Activated CD4-positive, CD25-positive, alpha-beta regulatory T cell (primary cell): ENCODE measurements at regions not wholly inside any gene's neighbourhood (a gene's known extent, or its start where the extent isn't known, plus 50 kb on each side); places are given as distances from the start of the nearest gene placed in this dataset.
"Not testable (repeated sequence)": the region's sequence is repeated elsewhere in the genome, so short reads cannot be mapped to it uniquely, and the experiment has no call there.

Experiments used
- DNase-seq, 4 experiments: peaks; one replicate each; lab custom pipeline; 2025; lab: John Stamatoyannopoulos, UW

DNA sequence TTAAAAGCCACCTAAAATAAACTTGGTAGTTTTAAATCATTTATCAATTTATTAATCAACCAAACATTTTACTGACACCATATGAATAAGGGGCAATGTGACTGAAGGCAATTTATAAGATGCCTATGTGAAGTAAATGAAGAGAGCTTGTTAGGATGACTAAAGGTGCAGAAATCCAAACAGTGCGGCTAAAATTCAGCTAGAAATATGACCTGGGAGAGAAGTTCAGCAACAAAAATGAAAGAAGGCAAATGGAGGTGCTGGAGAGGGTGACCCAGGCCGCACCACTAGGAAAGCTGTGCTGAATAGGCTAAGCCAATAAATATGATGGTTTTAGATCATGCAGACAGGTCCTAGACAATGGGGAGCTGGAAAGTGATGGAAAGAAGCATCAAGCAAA lies 403.7 kb downstream of the BTG1 start:
- no peak for DNase-seq

- not testable (repeated sequence) for DNase-seq
Measured at GRCh38 chr12:91733846-91734245, 411.8 kb downstream of the BTG1 start.

GRCh38 chr12:91732086-91732485 lies 413.6 kb downstream of the BTG1 start:
- no peak for DNase-seq

- no peak for DNase-seq
Measured at GRCh38 chr12:91729543-91729942, 416.1 kb downstream of the BTG1 start.

GRCh38 chr12:91723191-91723590 lies 422.5 kb downstream of the BTG1 start:
- DNase-seq = no peak

DNA sequence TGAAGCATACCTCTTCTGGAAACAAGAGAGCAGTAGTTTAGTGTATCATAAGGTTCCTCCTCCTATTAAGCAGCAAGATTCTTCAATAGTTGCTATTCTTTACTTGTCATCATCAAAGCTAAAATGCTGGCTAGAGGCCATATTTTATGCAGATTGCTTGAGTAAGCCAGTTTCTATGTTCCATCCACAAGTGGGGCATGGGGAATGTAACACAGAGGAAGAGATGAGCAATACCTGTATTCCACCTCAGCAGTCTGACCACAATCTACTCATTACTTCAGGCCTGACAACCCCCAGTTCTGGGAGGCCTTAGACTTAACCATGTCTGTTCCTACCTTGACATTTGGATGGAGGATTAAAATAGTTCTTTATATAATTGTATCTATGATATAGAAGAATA lies 423.6 kb downstream of the BTG1 start:
- no peak for DNase-seq

- DNase-seq = no peak
Measured at GRCh38 chr12:91721023-91721422, 424.6 kb downstream of the BTG1 start.

GRCh38 chr12:91718326-91718725 lies 427.3 kb downstream of the BTG1 start:
- DNase-seq = no peak

- no peak for DNase-seq
Measured at GRCh38 chr12:91717804-91718203, 427.8 kb downstream of the BTG1 start.

DNA sequence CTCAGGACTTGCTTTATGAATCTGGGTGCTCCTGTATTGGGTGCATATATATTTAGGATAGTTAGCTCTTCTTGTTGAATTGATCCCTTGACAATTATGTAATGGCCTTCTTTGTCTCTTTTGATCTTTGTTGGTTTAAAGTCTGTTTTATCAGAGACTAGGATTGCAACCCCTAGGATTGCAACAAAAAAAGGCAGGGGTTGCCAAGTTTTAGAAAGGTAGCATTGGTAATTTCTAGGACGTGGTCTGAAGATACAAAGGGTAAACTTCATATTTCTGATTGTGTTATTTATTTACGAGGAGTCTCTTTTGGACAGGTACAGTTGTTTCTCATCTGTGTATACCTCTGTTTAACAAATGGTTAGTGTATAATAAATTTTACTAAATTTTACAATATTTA lies 433.7 kb downstream of the BTG1 start:
- not testable (repeated sequence) for DNase-seq

- DNase-seq = no peak
Measured at GRCh38 chr12:91706466-91706865, 439.2 kb downstream of the BTG1 start.

DNA sequence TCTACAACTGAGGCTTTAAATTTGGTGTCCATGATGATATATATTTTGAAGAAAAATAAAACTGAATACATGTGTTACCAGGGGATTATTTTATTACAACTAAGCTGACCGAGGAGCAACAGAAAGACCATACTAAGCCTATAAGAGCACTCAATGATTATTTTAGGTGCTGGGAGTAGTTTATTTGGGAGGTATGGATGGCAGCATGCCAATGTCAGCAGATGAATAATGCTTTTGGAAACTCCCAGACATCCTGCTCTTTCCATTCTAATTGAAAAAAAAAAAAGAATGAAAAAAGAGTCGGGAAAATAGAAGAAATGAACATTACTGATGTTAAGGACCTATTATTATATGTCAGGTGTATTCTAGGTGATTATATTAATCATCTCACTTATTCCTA lies 441.2 kb downstream of the BTG1 start:
- no peak for DNase-seq

DNA sequence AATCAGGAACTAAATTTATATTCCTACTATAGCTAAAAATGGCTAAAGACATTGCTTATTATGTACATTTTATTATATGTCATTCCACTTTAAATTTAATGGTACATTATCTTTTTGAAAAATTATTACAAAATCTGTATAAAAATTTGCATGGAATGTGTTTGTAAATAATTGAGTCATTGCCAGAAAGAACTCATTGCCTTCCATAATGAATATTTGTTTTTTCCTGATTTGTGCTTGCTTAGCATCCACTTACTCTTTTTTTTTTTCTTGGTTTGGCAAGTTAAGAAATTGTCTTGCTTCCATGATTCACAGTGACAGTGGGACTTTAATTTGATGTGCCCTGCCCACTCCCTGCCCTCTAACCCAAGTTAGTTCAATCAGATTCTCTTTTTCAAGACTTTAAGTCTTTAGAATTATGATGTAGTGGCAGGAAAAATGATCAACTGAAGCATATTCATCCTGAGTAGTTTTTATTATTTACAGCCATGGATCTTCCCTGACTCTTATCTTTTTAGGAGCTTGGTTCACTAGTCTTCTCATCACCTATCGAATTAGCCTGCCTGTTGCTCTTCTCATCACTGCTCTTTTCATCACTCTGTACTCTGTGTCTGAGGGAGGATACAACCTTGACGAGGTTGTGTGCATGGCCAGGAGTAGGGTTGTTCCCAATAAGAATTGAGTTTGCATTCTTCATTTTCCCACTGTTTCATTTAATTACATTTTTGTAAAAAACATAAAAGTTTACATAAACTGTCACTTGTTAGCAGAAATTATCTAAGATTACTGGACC lies 442.0 kb downstream of the BTG1 start:
- no peak for DNase-seq

- no peak for DNase-seq
Measured at GRCh38 chr12:91702843-91703425, 442.7 kb downstream of the BTG1 start.

DNA sequence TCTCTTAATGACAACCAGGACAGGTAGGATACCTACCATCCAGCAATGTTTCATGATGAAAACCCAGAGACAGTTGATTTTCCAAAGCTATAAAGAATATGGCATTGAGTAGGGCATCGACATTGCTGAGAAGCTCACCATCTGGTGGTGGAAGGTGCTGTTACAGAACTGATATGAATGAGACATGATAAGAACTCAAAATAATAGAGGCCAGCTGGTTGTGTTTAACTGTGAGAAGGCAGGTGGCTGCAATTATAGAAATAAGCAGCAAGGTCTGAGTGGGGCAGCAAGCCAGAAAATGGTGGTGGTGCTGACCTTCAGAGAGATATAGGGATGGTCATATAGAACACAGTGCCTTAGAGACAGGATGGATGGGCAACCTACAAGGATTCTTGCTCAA lies 449.7 kb downstream of the BTG1 start:
- no peak for DNase-seq

DNA sequence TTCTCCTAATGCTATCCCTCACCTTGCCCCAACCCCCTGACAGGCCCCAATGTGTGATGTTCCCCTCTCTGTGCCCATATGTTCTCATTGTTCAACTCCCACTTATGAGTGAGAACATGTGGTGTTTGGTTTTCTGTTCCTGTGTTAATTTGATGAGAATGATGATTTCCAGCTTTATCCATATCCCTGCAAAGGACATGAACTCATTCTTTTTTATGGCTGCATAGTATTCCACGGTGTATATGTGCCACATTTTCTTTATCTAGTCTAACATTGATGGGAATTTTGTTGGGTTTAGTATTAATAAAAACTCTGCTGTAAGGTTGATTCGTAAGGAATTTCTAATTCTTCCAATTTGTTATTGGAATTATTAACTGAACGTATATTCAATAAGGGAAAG lies 450.2 kb downstream of the BTG1 start:
- DNase-seq = not testable (repeated sequence)

DNA sequence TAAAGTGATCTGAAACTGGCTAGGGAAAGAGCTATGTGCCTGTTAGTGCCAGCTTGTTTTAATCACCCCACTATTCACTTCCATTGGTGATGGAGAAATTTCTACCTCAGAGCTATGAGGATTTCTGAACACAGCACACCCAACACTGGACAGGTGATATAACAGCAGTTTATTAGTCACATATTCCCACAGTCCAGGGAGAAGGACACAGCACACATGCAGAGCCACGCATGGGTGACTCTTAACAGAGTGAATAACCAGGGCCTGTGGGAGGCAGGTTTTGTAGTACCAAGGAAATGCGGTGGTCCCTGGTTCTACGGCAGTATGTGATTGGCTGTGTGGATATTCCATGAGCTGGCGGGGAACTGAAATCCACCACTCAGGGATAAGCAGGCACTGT lies 455.1 kb downstream of the BTG1 start:
- DNase-seq = no peak

- DNase-seq = no peak
Measured at GRCh38 chr12:91687052-91688017, 458.3 kb downstream of the BTG1 start.

DNA sequence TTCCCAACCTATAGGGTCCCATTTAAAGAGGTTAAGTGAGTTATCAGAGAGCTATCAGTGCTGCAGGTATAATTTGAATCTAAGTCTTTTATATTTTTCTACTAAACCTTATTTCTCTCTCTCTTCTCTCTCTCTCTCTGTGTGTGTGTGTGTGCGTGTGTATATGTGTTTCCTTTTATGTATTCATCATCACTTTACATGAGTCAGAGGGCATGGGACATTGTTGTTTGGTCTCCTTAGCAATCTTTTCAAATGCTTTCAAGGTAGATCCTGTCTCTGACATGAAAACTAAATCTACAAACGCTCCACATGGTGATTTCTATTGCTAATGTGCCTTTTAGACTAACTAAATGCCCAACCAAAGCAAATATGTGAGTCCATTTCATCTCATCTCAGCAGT lies 459.7 kb downstream of the BTG1 start:
- DNase-seq = no peak

DNA sequence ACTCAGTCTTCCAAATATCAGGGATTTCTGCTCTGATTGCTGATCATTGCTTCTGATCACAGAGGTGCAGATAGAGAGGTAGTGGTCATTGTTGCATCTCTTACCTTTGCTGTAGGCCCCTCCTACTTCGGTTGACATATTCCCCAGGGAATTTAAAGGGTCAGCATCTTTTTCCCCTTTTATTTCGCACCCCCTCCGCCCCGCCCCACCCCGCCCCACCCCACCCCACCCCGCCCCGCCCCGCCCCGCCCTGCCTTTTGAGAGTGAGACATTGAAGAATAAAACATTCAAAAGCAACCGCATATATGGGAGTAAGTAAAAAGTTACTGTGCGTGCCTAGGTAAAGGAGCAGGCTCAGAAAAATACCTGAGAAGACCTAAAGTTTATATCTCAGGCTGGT lies 463.9 kb downstream of the BTG1 start:
- no peak for DNase-seq

DNA sequence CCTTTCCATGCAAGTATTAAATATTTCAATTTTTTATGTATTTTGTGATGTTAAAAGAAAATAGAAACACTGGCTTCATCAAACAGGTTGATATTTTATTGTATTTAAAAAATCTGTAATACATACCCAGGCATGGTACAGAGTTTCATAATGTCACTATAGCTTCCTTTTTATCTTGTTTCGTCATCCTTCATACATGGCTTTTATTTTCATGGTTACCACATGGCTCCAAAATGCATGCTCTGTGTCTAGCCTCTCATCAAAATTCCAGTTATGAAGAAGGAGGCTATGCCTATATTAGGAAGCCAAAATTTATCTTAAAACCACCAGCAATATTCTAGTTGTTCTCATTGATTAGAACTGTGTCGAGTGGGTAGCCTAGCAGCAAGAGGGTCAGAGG lies 464.8 kb downstream of the BTG1 start:
- DNase-seq = no peak

- DNase-seq = no peak
Measured at GRCh38 chr12:91677556-91677955, 468.1 kb downstream of the BTG1 start.

DNA sequence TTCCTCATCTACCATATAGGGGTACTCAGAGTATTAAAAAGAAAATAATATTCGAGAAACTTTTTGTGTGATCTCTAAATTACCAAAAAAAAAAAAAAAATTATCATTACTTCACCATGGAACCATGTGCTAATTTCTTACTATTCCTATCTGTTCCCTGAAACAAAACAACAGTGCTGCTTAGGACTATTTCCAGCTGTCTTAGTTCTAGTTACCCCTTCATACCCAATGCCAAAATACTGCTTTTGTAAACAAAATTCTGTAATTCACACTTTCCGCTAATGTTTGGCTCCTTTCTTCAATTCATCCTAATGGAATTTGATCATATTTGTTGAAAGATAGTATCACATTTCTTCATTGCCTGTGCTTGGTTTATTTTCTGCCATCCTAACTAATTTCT lies 470.2 kb downstream of the BTG1 start:
- no peak for DNase-seq
